GM18505 (cell line): ENCODE measurements at regions not wholly inside any gene's neighbourhood (a gene's known extent, or its start where the extent isn't known, plus 50 kb on each side); places are given as distances from the start of the nearest gene placed in this dataset.
"Not testable (repeated sequence)": the region's sequence is repeated elsewhere in the genome, so short reads cannot be mapped to it uniquely, and the experiment has no call there.

ENCODE experiments used
- ATAC-seq: cut with Tn5 transposase; IDR thresholded peaks from one replicate; pipeline ENCODE4 v1.9.1; 2021; ENCODE audit not compliant: unreplicated experiment
- POLR2A ChIP-seq: IDR thresholded peaks from 4 replicates; pipeline ENCODE4 v1.6.1; 2011; ENCODE audit warnings: borderline replicate concordance; ENCODE audit not compliant: insufficient read depth, insufficient read length; ENCODE audit errors: extremely low read depth

GRCh38 chr1:66424530-66424929, 109.4 kb upstream of the SGIP1 start:
- not testable (repeated sequence) for ATAC-seq

GRCh38 chr1:66426239-66426853, 107.6 kb upstream of the SGIP1 start:
- no peak for TF ChIP-seq POLR2A
- ATAC-seq: no peak

GRCh38 chr1:66430815-66431214, 103.1 kb upstream of the SGIP1 start:
- not testable (repeated sequence) for ATAC-seq

- no peak for ATAC-seq
- no peak for TF ChIP-seq POLR2A
These were observed 102.0 kb upstream of the SGIP1 start for GRCh38 chr1:66431999-66432398.

GRCh38 chr1:66433611-66434010, 100.3 kb upstream of the SGIP1 start:
- TF ChIP-seq POLR2A: no peak
- ATAC-seq: no peak

- ATAC-seq: no peak
- no peak for TF ChIP-seq POLR2A
These were observed 99.9 kb upstream of the SGIP1 start for GRCh38 chr1:66434096-66434495.

- no peak for ATAC-seq
- no peak for TF ChIP-seq POLR2A
These were observed 98.4 kb upstream of the SGIP1 start for GRCh38 chr1:66435541-66435940.

- ATAC-seq: no peak
- no peak for TF ChIP-seq POLR2A
These were observed 97.4 kb upstream of the SGIP1 start for GRCh38 chr1:66436378-66437135.

- ATAC-seq: no peak
- no peak for TF ChIP-seq POLR2A
These were observed 96.9 kb upstream of the SGIP1 start for GRCh38 chr1:66437136-66437401.

- TF ChIP-seq POLR2A: no peak
- ATAC-seq: no peak
These were observed 95.9 kb upstream of the SGIP1 start for GRCh38 chr1:66438062-66438461.

GRCh38 chr1:66438501-66438900, 95.5 kb upstream of the SGIP1 start:
- peak; percentile 7 for ATAC-seq
- TF ChIP-seq POLR2A: no peak

- TF ChIP-seq POLR2A: no peak
- ATAC-seq: peak; percentile 76
These were observed 94.8 kb upstream of the SGIP1 start for GRCh38 chr1:66439031-66439740.

GRCh38 chr1:66443793-66444192, 90.2 kb upstream of the SGIP1 start:
- TF ChIP-seq POLR2A: no peak
- ATAC-seq: no peak
